ENCODE measurements at regions not wholly inside any gene's neighbourhood (a gene's known extent, or its start where the extent isn't known, plus 50 kb on each side); places are given as distances from the start of the nearest gene placed in this dataset.
A peak's percentile ranks its signal among the peaks of the same experiment; 100 is the strongest.

DNA sequence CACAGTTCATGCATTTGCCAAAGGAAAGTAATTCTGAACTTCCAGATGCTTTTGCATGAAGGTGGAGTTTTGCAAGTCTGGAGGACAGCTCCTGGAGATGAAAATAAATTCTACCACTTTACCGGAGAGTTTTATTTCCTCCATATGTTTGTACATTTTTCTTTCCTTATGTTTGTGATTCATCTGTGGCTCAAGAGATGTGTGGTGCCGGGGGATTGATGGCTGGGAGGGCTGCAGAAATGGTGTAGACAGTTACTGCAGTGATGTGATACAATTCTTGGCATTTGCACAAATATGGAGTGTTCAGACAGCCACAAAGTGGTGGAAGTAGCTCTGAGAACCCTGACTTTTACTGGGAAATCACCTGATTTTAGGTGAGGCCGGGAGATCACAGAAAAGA lies 58.5 kb upstream of the ASB17 start:
- no peak for ATAC-seq
- H3K27ac ChIP-seq: no peak overlapping the region
- 57 to 62% methylated on average over 3 of the region's 3 CpGs for WGBS, 2 donors
- TF ChIP-seq, protein P1, sequence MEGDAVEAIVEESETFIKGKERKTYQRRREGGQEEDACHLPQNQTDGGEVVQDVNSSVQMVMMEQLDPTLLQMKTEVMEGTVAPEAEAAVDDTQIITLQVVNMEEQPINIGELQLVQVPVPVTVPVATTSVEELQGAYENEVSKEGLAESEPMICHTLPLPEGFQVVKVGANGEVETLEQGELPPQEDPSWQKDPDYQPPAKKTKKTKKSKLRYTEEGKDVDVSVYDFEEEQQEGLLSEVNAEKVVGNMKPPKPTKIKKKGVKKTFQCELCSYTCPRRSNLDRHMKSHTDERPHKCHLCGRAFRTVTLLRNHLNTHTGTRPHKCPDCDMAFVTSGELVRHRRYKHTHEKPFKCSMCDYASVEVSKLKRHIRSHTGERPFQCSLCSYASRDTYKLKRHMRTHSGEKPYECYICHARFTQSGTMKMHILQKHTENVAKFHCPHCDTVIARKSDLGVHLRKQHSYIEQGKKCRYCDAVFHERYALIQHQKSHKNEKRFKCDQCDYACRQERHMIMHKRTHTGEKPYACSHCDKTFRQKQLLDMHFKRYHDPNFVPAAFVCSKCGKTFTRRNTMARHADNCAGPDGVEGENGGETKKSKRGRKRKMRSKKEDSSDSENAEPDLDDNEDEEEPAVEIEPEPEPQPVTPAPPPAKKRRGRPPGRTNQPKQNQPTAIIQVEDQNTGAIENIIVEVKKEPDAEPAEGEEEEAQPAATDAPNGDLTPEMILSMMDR (IDR thresholded peaks at IDR 0.05): no peak
- H3K9me3 ChIP-seq: no peaks in the 10 kb centered on the region
- intact Hi-C loops (cut with DNase I): loop anchor here in 5 of 10 donors (5.0 to 10.0 kb wide), 6 partner anchors 154 to 1152 kb away; no protein-coding TSS in a partner anchor
- no peak for DNase-seq
- H3K4me3 ChIP-seq: no peak overlapping the region
- peaks cover 0 to 23% (median 12%) of the 10 kb centered on the region in 7 donors for H3K27me3 ChIP-seq
- H3K4me1 ChIP-seq: no peaks in the 10 kb centered on the region
- H3K36me3 ChIP-seq: no peaks in the 10 kb centered on the region

DNA sequence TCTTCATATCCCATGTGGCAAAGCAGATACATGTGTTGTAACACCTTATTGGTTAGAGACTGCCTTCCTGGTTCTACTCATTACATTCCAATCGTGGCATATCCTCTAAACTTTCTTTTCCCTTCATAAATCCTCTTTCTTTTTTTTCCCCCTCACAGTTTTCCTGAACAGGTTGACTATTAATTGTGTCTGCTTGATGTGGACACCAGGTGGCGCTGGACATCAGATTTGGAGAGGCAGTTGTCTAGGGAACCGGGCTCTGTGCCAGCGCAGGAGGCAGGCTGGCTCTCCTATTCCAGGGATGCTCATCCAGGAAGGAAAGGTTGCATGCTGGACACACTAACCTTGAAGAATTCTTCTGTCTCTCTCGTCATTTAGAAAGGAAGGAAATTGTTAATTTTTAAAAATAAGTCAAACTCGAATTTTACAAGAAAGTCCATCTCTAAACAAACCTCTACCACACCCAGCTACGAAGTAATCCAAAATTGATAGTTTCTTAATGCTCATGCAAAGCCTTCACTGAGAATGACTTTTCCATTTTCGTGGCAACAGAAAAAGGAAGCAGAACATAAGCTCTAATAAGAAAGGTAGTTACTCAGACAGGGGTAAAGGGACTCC lies 59.4 kb upstream of the ASB17 start:
- intact Hi-C loops (cut with DNase I): loop anchor here in 5 of 10 donors (5.0 to 10.0 kb wide), 6 partner anchors 153 to 1151 kb away; no protein-coding TSS in a partner anchor
- WGBS, 2 donors: 13 to 17% methylated on average over 8 of the region's 8 CpGs
- ATAC-seq (peak in 5 of 8 donors; percentile 61 to 76 (median 74)), DNase-seq (peak; percentile 83 to 88)
- H3K4me1 ChIP-seq: no peaks in the 10 kb centered on the region
- H3K36me3 ChIP-seq: no peaks in the 10 kb centered on the region
- H3K27ac ChIP-seq: no peak overlapping the region
- TF ChIP-seq, protein P1 (IDR thresholded peaks at IDR 0.05): peak; percentile 67 to 89 (median 80)
- no peaks in the 10 kb centered on the region for H3K9me3 ChIP-seq
- no peak overlapping the region for H3K4me3 ChIP-seq
- peaks cover 0 to 26% (median 12%) of the 10 kb centered on the region in 7 donors for H3K27me3 ChIP-seq

- no peak overlapping the region for H3K27ac ChIP-seq
- peaks cover 0 to 26% (median 12%) of the 10 kb centered on the region in 7 donors for H3K27me3 ChIP-seq
- ATAC-seq (no peak), DNase-seq (no peak)
- H3K4me3 ChIP-seq: no peak overlapping the region
- no peaks in the 10 kb centered on the region for H3K4me1 ChIP-seq
- intact Hi-C loops (cut with DNase I): loop anchor here in 5 of 10 donors (5.0 to 10.0 kb wide), 6 partner anchors 152 to 1150 kb away; no protein-coding TSS in a partner anchor
- TF ChIP-seq, protein P1 (IDR thresholded peaks at IDR 0.05): no peak
- H3K9me3 ChIP-seq: no peaks in the 10 kb centered on the region
- H3K36me3 ChIP-seq: no peaks in the 10 kb centered on the region
- WGBS, 2 donors: 67 to 68% methylated on average over 3 of the region's 3 CpGs
Observed at GRCh38 chr1:75992312-75992711, 60.1 kb upstream of the ASB17 start.

DNA sequence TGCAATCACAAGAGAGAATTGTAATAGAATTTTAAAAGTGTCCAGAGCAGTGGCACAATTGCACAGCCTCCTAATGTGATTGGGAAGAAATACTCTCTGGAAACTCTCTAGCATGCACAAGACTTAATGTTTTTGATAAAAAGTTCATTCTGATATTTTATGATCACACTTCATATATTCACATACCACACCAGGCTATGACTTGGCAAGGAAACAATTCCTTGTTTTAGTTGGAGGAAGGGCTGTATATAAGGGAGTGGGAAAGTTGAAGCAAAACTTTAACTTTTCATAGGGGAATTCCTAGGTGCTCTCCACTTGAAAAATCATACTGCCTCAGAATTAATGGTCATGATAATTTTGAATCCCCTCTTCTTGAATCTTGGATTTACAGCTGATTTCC lies 61.5 kb upstream of the ASB17 start:
- no peaks in the 10 kb centered on the region for H3K4me1 ChIP-seq
- no peaks in the 10 kb centered on the region for H3K36me3 ChIP-seq
- peaks cover 0 to 19% (median 12%) of the 10 kb centered on the region in 7 donors for H3K27me3 ChIP-seq
- DNase-seq (no peak), ATAC-seq (no peak)
- H3K27ac ChIP-seq: no peak overlapping the region
- H3K9me3 ChIP-seq: no peaks in the 10 kb centered on the region
- intact Hi-C loops (cut with DNase I): loop anchor here in 5 of 10 donors (5.0 to 10.0 kb wide), 6 partner anchors 151 to 1149 kb away; no protein-coding TSS in a partner anchor
- no peak overlapping the region for H3K4me3 ChIP-seq
- TF ChIP-seq, protein P1 (IDR thresholded peaks at IDR 0.05): no peak

Measured in heart right ventricle (tissue), 16 donors.